Fibroblast of lung (primary cell): ENCODE measurements at regions not wholly inside any gene's neighbourhood (a gene's known extent, or its start where the extent isn't known, plus 50 kb on each side); places are given as distances from the start of the nearest gene placed in this dataset.

Source experiments
- DNase-seq, 2 donors: peaks; one replicate each; pipeline versions ENCODE4 v3.0.0 to v3.0.0-alpha.2; 2010; ENCODE audit warnings: low read depth in 2 of 2
- H2AFZ ChIP-seq: 2 replicates; pipeline ENCODE4 v1.5.1; 2012; ENCODE audit warnings: low read length, control low read depth, inconsistent platforms
- H3K27ac ChIP-seq: 2 replicates; pipeline ENCODE4 v1.5.1; 2011; ENCODE audit warnings: low read length, control low read depth; ENCODE audit not compliant: insufficient read depth
- H3K27me3 ChIP-seq: 2 replicates; pipeline ENCODE4 v1.5.1; 2011; ENCODE audit warnings: mild to moderate bottlenecking, low read length; ENCODE audit not compliant: control insufficient read depth, insufficient read depth
- H3K36me3 ChIP-seq: 2 replicates; pipeline ENCODE4 v1.5.1; 2011; ENCODE audit warnings: low read length; ENCODE audit not compliant: control insufficient read depth, insufficient read depth
- H3K4me1 ChIP-seq: 2 replicates; pipeline ENCODE4 v1.5.1; 2011; ENCODE audit warnings: low read length; ENCODE audit not compliant: control insufficient read depth, insufficient read depth; ENCODE audit errors: extremely low read depth
- H3K4me2 ChIP-seq: 2 replicates; pipeline ENCODE4 v1.5.1; 2011; ENCODE audit warnings: low read length, control low read depth; ENCODE audit not compliant: insufficient read depth; ENCODE audit errors: extremely low read depth
- H3K4me3 ChIP-seq, 4 experiments: fragments of 200-600 bp in 1 of 4; sonication (generic) in 1 of 4; replicated peaks in 1 of 4; 2 replicates each; pipeline ENCODE4 v1.5.1; 2011 to 2016; ENCODE audit warnings: low read length in 4 of 4, low read depth in 3 of 4, mild to moderate bottlenecking in 3 of 4, control low read depth in 2 of 4, inconsistent platforms in 1 of 4, mixed read lengths in 1 of 4; ENCODE audit not compliant: insufficient read depth in 1 of 4; ENCODE audit errors: control extremely low read depth in 1 of 4
- H3K79me2 ChIP-seq: 2 replicates; pipeline ENCODE4 v1.5.1; 2012; ENCODE audit warnings: mild to moderate bottlenecking, low read length, inconsistent platforms; ENCODE audit not compliant: control insufficient read depth, insufficient read depth
- H3K9ac ChIP-seq: 2 replicates; pipeline ENCODE4 v1.5.1; 2011; ENCODE audit warnings: mild to moderate bottlenecking, low read length, control low read depth; ENCODE audit not compliant: insufficient read depth
- H3K9me3 ChIP-seq: 2 replicates; pipeline ENCODE4 v1.5.1; 2012; ENCODE audit warnings: low read depth, low read length; ENCODE audit not compliant: control insufficient read depth, insufficient read depth
- H4K20me1 ChIP-seq: 2 replicates; pipeline ENCODE4 v1.5.1; 2011; ENCODE audit warnings: low read length; ENCODE audit not compliant: control insufficient read depth, insufficient read depth; ENCODE audit errors: extremely low read depth
- CTCF ChIP-seq, 2 donors: IDR thresholded peaks in 1 of 2; conservative IDR thresholded peaks in 1 of 2; 1 replicate in 1 of 2; 2 replicates in 1 of 2; pipeline ENCODE4 v1.5.1; 2011 to 2012; ENCODE audit warnings: low read length in 2 of 2, control low read depth in 1 of 2, inconsistent platforms in 1 of 2, low read depth in 1 of 2, mild to moderate bottlenecking in 1 of 2
- EZH2 ChIP-seq: IDR thresholded peaks from 2 replicates; pipeline ENCODE4 v1.5.1; 2012; ENCODE audit warnings: low read length, control low read depth, mild to moderate bottlenecking; ENCODE audit errors: missing control alignments

- H4K20me1 ChIP-seq, result no peaks in the 10 kb centered on the region
- TF ChIP-seq CTCF (conservative IDR thresholded peaks at IDR 0.05 in 1 of 2, IDR thresholded peaks at IDR 0.05 in 1 of 2; ENCODE audit: low read depth in 1 of 2, low read length in 2 of 2) (no peak), EZH2 (no peak)
Observed at GRCh38 chr1:232579958-232580941, 49.7 kb downstream of the SIPA1L2 start.

GRCh38 chr1:232579466-232579865 lies 50.5 kb downstream of the SIPA1L2 start:
- H3K9me3 ChIP-seq, result no peaks in the 10 kb centered on the region
- no peaks in the 10 kb centered on the region for H3K36me3 ChIP-seq
- H3K4me2 ChIP-seq, result no peak overlapping the region
- no peaks in the 10 kb centered on the region for H3K79me2 ChIP-seq
- H3K27ac ChIP-seq, result no peak overlapping the region
- no peaks in the 10 kb centered on the region for H4K20me1 ChIP-seq
- no peak overlapping the region for H3K4me3 ChIP-seq
- TF ChIP-seq EZH2 (no peak), CTCF (conservative IDR thresholded peaks at IDR 0.05 in 1 of 2, IDR thresholded peaks at IDR 0.05 in 1 of 2; ENCODE audit: low read depth in 1 of 2, low read length in 2 of 2) (no peak)
- H3K27me3 ChIP-seq, result no peaks in the 10 kb centered on the region
- no peak for DNase-seq
- no peak overlapping the region for H3K9ac ChIP-seq
- H3K4me1 ChIP-seq, result no peaks in the 10 kb centered on the region
- H2AFZ ChIP-seq, result no peak overlapping the region

More at GRCh38 chr1:232579958-232580941, 49.7 kb downstream of the SIPA1L2 start:
- no peak overlapping the region for H3K9ac ChIP-seq
- no peak overlapping the region for H3K4me2 ChIP-seq
- no peaks in the 10 kb centered on the region for H3K9me3 ChIP-seq
- H3K27me3 ChIP-seq, result no peaks in the 10 kb centered on the region
- H3K4me1 ChIP-seq, result no peaks in the 10 kb centered on the region
- H2AFZ ChIP-seq, result no peak overlapping the region
- DNase-seq, result no peak
- no peaks in the 10 kb centered on the region for H3K36me3 ChIP-seq
- no peak overlapping the region for H3K27ac ChIP-seq
- no peaks in the 10 kb centered on the region for H3K79me2 ChIP-seq
- H3K4me3 ChIP-seq, result no peak overlapping the region

- Histone ChIP-seq H3K4me1 (no peaks in the 10 kb centered on the region), H3K36me3 (no peaks in the 10 kb centered on the region), H3K79me2 (no peaks in the 10 kb centered on the region), H3K9ac (no peak overlapping the region), H3K4me3 (no peak overlapping the region), H3K4me2 (no peak overlapping the region), H2AFZ (no peak overlapping the region), H3K27ac (no peak overlapping the region), H3K9me3 (no peaks in the 10 kb centered on the region), H4K20me1 (no peaks in the 10 kb centered on the region), H3K27me3 (no peaks in the 10 kb centered on the region)
- no peak for DNase-seq
- TF ChIP-seq EZH2, result no peak
- no peak for TF ChIP-seq CTCF (conservative IDR thresholded peaks at IDR 0.05 in 1 of 2, IDR thresholded peaks at IDR 0.05 in 1 of 2; ENCODE audit: low read depth in 1 of 2, low read length in 2 of 2)
Observed at GRCh38 chr1:232578651-232579195, 51.2 kb downstream of the SIPA1L2 start.
